GM21423 (cell line): ENCODE measurements at regions not wholly inside any gene's neighbourhood (a gene's known extent, or its start where the extent isn't known, plus 50 kb on each side); places are given as distances from the start of the nearest gene placed in this dataset.

Experiments used
- ATAC-seq: cut with Tn5 transposase; IDR thresholded peaks from one replicate; pipeline ENCODE4 v1.9.1; 2021; ENCODE audit warnings: mild to moderate bottlenecking, moderate library complexity; ENCODE audit not compliant: unreplicated experiment

GRCh38 chr3:94179059-94179458 lies 116.2 kb downstream of the NSUN3 start:
- ATAC-seq: no peak

- ATAC-seq: no peak
Observed at GRCh38 chr3:94183551-94183950, 120.7 kb downstream of the NSUN3 start.

- ATAC-seq: no peak
Observed at GRCh38 chr3:94184781-94185180, 121.9 kb downstream of the NSUN3 start.

GRCh38 chr3:94185753-94186152 lies 122.9 kb downstream of the NSUN3 start:
- ATAC-seq: no peak

- ATAC-seq: no peak
Observed at GRCh38 chr3:94187697-94188096, 124.8 kb downstream of the NSUN3 start.

- ATAC-seq: no peak
Observed at GRCh38 chr3:94195381-94195780, 132.5 kb downstream of the NSUN3 start.

- no peak for ATAC-seq
Observed at GRCh38 chr3:94206291-94206690, 143.4 kb downstream of the NSUN3 start.

GRCh38 chr3:94210256-94210655 lies 147.4 kb downstream of the NSUN3 start:
- no peak for ATAC-seq

GRCh38 chr3:94217406-94217805 lies 154.5 kb downstream of the NSUN3 start:
- no peak for ATAC-seq

- no peak for ATAC-seq
Observed at GRCh38 chr3:94220426-94220825, 157.6 kb downstream of the NSUN3 start.

GRCh38 chr3:94221829-94222228 lies 159.0 kb downstream of the NSUN3 start:
- ATAC-seq: no peak

- ATAC-seq: no peak
Observed at GRCh38 chr3:94225148-94225865, 162.4 kb downstream of the NSUN3 start.

GRCh38 chr3:94226078-94226477 lies 163.2 kb downstream of the NSUN3 start:
- ATAC-seq: no peak

GRCh38 chr3:94232921-94233320 lies 170.1 kb downstream of the NSUN3 start:
- no peak for ATAC-seq

GRCh38 chr3:94234177-94234788 lies 171.4 kb downstream of the NSUN3 start:
- no peak for ATAC-seq

- ATAC-seq: no peak
Observed at GRCh38 chr3:94241986-94242385, 179.1 kb downstream of the NSUN3 start.

- no peak for ATAC-seq
Observed at GRCh38 chr3:94246171-94246570, 183.3 kb downstream of the NSUN3 start.

- ATAC-seq: no peak
Observed at GRCh38 chr3:94248042-94248441, 185.2 kb downstream of the NSUN3 start.

GRCh38 chr3:94249491-94250079 lies 186.7 kb downstream of the NSUN3 start:
- ATAC-seq: peak; percentile 83

GRCh38 chr3:94251566-94251965 lies 188.7 kb downstream of the NSUN3 start:
- ATAC-seq: no peak

GRCh38 chr3:94252316-94252715 lies 189.5 kb downstream of the NSUN3 start:
- ATAC-seq: no peak
